ENCODE measurements at regions not wholly inside any gene's neighbourhood (a gene's known extent, or its start where the extent isn't known, plus 50 kb on each side); places are given as distances from the start of the nearest gene placed in this dataset.

DNA sequence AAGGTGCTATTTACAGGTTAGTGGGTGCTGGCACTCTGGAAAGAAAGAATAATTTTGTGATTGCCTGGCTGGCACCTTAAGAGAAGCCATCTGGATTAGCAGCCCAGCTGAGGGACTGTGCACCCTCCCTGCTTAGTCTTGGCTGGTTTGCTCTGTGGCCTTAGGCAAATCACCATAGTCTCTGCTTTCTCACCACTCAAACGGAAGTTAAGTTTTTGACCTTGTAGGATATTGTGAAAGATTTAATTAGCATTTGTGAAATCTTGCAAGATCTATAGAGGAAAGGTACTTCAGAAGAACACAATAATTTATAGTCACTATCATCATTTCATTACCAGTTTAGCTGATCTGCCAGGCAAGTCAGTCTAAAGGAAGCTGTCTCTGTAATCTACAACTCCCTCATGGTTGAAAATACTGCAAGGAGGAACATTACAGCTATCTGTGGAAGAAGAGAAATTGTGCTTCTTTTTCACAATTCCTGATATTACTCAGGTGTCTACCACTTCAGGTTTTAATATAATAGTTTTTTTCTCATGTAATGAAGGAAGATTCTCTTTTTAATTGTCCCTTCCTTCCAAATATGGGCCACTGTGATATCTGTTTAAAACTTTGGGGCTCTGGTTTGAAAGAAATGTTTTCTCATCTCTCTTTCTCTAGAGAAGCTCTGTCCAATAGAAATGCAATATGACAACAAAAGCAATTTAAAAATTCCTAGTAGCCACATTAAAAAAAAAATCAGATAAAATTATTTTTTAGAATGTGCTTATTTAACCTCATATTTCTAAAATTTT lies 219.6 kb downstream of the PTEN start:
- DNase-seq (ENCODE audit: low read depth in 3 of 3), result no peak

GRCh38 chr10:88083597-88083989 lies 220.2 kb downstream of the PTEN start:
- no peak for DNase-seq (ENCODE audit: low read depth in 3 of 3)

- no peak for DNase-seq (ENCODE audit: low read depth in 3 of 3)
These were observed 222.9 kb downstream of the PTEN start for GRCh38 chr10:88086187-88086960.

GRCh38 chr10:88088441-88089340 lies 225.3 kb downstream of the PTEN start:
- DNase-seq (ENCODE audit: low read depth in 3 of 3), result no peak

GRCh38 chr10:88089498-88089897 lies 226.1 kb downstream of the PTEN start:
- DNase-seq (ENCODE audit: low read depth in 3 of 3), result no peak

DNA sequence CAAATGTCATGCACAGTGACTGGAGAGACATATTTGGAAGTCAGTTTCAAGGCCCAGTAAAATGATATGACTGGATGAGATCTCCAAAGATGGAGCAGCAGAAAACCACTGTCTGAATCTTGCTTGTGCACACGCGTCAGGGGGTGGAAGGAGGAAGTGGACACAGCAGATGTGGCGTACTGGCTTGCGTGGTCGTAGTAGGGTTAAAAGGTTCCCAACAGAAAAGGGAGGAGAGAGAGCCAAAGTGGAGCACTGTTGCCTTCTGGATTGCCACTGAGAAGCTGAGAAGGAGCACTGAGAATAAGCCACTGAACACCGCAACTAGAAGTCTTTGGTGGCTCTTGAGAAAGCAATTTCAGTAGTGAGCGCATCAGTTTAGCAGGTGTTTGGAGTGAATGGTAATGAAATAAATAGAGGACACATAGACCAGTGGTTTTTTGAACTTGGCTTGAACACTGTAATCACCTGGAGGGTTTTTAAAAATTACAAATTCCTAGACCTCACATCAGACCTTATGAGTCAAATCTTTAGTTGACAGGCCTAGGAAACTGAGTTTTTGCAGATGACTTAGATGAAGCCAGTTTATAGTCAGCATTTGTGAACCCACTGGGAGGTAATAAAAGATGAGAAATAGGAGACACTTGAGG lies 227.3 kb downstream of the PTEN start:
- no peak for DNase-seq (ENCODE audit: low read depth in 3 of 3)

DNA sequence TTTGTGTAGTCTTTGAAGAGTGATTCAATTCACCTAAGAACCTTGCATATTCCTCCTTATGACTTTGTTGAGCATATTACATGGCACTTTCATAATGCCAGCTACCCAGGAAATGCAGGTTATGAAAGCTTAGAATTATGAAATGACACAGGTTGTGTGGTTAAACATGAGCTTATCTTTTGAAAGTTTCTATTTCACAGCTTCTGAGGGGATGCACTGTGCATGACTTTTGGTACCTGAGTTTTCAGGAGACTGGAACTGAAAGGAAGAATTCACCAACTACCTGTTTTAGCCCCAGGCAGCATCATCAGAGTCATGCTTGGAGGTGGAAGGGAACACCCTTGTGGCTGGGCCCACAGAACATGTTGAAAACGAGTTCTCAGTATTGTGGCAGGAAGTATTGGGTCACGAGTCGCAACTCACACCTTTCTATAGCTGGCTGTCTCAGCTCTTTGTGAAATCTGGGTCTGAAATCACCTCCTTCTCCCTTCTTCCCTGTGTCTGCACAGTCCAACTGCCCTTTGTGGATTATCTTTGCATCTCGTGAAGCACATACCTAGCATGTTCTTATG lies 228.2 kb downstream of the PTEN start:
- DNase-seq (ENCODE audit: low read depth in 3 of 3), result peak; percentile 48 to 74 (median 66)

DNA sequence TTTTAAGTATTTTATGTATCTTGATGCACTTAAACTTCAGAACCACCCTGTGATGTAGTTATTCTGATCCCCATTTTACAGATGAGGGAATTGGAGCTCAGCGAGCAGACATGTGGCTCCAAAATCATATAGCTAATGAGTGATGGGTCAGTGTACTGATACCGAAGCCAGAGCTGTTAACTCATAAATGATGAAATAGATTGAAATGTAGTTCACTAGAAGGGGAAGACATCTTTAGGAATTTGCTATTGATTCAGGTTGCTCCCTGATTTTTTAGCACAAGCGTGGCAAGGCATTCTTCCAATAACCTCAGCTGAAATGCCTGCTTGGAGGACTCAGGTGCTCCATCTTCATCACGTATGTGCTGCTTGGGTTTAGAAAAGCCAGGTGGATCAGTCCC lies 228.8 kb downstream of the PTEN start:
- DNase-seq (ENCODE audit: low read depth in 3 of 3), result no peak

- DNase-seq (ENCODE audit: low read depth in 3 of 3), result no peak
These were observed 229.5 kb downstream of the PTEN start for GRCh38 chr10:88092973-88093372.

DNA sequence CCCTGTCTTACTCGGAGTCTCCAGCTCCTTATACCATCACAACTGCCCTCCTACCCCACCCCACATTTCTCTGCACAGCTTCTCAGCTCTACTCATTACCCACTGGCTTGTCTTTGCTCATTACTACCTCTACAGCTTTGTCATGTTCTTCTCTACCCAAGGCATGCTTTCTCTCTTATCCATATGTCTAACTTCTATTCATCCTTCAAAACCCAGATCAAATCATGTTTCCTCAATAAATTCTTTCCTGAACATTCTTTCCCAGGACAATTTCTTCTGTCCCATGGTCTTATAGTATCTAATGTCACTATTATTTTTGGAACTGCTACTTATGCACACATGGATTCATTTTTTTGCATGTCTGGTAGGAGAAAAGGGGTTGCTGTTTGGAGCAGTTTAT lies 231.4 kb downstream of the PTEN start:
- DNase-seq (ENCODE audit: low read depth in 3 of 3), result no peak

DNA sequence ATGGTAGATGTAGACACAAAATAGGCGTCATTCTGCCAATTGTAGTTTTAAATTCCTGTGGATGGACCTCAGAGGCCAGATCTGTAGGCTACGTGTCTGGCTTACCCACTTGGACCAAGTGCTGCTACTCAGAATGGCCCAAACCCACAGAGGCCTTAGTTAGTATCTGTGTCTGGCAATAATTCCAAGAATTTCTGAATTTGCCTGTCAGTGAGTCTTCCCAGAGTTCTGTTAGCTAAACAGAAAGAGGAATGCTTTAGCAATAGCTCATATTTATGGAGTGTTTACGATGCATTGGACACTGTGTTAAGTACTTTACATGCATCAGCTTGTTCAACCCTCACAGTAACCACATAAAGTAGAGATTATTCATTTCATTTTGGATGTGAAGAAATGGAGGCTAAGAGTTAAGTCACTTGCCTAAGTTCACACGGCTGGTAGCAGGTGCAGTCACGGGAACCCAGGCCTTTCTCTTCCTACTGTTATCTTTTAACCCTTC lies 231.8 kb downstream of the PTEN start:
- no peak for DNase-seq (ENCODE audit: low read depth in 3 of 3)

GRCh38 chr10:88095778-88096431 lies 232.5 kb downstream of the PTEN start:
- DNase-seq (ENCODE audit: low read depth in 3 of 3), result no peak

DNA sequence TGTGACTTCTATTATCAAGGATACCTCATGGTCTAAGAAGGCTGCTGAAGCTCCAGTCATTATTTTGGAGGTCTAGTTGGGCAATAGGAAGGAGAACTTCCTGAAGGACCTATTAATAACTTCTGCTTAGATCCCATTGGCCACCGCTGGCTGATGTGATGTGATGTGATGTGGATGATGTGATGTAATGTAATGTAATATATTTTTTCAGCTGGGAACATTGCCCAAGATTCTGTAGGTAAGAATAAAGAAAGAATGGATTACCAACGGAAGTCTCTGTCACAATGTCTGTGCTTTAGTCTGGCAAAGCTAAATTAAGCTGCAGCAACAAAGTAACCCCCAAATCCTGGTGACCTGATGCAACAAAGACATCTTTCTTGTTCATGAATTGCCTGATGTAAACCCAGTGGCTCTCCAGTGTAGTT lies 233.7 kb downstream of the PTEN start:
- DNase-seq (ENCODE audit: low read depth in 3 of 3), result no peak

GRCh38 chr10:88097536-88097935 lies 234.1 kb downstream of the PTEN start:
- DNase-seq (ENCODE audit: low read depth in 3 of 3), result no peak

GRCh38 chr10:88100281-88100680 lies 236.9 kb downstream of the PTEN start:
- no peak for DNase-seq (ENCODE audit: low read depth in 3 of 3)

GRCh38 chr10:88101666-88102065 lies 238.2 kb downstream of the PTEN start:
- no peak for DNase-seq (ENCODE audit: low read depth in 3 of 3)

GRCh38 chr10:88103576-88103975 lies 240.2 kb downstream of the PTEN start:
- no peak for DNase-seq (ENCODE audit: low read depth in 3 of 3)

GRCh38 chr10:88104223-88104622 lies 240.8 kb downstream of the PTEN start:
- DNase-seq (ENCODE audit: low read depth in 3 of 3), result no peak

- no peak for DNase-seq (ENCODE audit: low read depth in 3 of 3)
These were observed 242.9 kb downstream of the PTEN start for GRCh38 chr10:88106366-88106765.

DNA sequence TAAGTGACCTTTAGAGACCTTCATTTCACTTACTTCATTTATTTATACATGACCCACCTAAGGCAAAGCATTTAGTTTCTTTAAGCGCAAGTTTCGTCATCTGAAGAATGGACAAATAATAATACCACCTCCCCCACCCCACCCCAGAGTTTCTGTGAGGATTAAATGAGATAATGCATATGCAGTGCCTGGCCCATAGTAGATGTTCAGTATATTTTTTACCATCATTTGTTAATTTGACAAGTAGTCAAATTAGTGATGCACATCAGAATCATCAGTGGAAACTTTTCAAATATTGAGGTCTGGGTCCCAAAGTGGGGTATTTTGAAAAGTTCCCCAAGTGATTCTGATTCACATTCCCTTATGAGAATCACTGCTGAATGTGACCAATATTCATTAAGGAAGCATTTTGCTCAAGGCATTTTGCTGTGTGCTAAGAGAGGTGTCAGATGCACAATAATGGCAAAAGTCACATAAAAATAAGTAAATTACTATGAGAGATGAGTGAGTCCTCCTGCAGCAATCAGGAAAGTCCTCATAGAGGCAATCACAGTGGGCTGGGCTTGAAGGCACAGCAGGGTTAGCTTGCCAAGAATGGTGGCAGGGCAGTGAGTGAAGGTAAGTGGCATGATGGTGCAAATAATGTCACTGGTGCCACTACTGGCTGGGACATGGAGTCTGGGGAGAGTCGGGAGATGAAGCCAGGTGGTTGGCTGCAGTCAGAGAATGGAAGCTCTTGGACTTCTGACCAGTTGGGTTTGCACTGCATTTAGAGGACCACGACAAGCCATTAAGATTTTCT lies 244.1 kb downstream of the PTEN start:
- DNase-seq (ENCODE audit: low read depth in 3 of 3), result no peak

All from stimulated activated CD4-positive, alpha-beta T cell treated with anti-CD3 and anti-CD28 coated beads, TNF-alpha, amount 100 ng/mL, for 24 hours (primary cell).